ENCODE measurements at regions not wholly inside any gene's neighbourhood (a gene's known extent, or its start where the extent isn't known, plus 50 kb on each side); places are given as distances from the start of the nearest gene placed in this dataset.

GRCh38 chr3:118406562-118406961 is 628.1 kb downstream of the IGSF11 start (continued):
- no peak for TF ChIP-seq CTCF (IDR thresholded peaks at IDR 0.05)
- TF ChIP-seq TAF1 (IDR thresholded peaks at IDR 0.05; ENCODE audit: borderline replicate concordance, low read depth, low read length): no peak
- no peak for TF ChIP-seq RXRA (IDR thresholded peaks at IDR 0.05; ENCODE audit: borderline replicate concordance, low read depth)
- no peak for TF ChIP-seq YY1 (IDR thresholded peaks at IDR 0.05; ENCODE audit: low read depth)
- TF ChIP-seq EZH2phosphoT487 (IDR thresholded peaks at IDR 0.05; ENCODE audit: borderline replicate concordance, low read depth): no peak
- TF ChIP-seq TCF12 (IDR thresholded peaks at IDR 0.05): no peak
- no peak for TF ChIP-seq GATA2 (CRISPR knock-in tag; IDR thresholded peaks at IDR 0.05)
- no peak for TF ChIP-seq SMC3 (IDR thresholded peaks at IDR 0.05; ENCODE audit: low read depth, low read length)
- no peak for TF ChIP-seq ELF1 (IDR thresholded peaks at IDR 0.05)
- TF ChIP-seq FOXJ3 (CRISPR knock-in tag; IDR thresholded peaks at IDR 0.05): no peak

GRCh38 chr3:118408431-118408830 is 626.2 kb downstream of the IGSF11 start:
- POLR2A ChIA-PET: no interaction called here
- Histone ChIP-seq H4K20me1 (ENCODE audit: insufficient read depth) (no peaks in the 10 kb centered on the region), H3F3A (replicated peaks; ENCODE audit: insufficient read depth) (no peaks in the 10 kb centered on the region), H3K4me3 (ENCODE audit: low read depth in 2 of 2, low read length in 1 of 2) (no peak overlapping the region), H3K9ac (no peak overlapping the region), H3K36me3 (replicated peaks in 1 of 2; ENCODE audit: control insufficient read depth in 1 of 2, insufficient read depth in 2 of 2, low read length in 1 of 2) (no peaks in the 10 kb centered on the region), H3K27me3 (ENCODE audit: insufficient read depth) (no peaks in the 10 kb centered on the region), H3K9me3 (no peaks in the 10 kb centered on the region), H2AFZ (ENCODE audit: low read depth) (no peak overlapping the region), H3K27ac (ENCODE audit: low read depth in 2 of 2, low read length in 1 of 2) (no peak overlapping the region), H3K9me2 (no peaks in the 10 kb centered on the region), H3K4me1 (ENCODE audit: control insufficient read depth in 1 of 2, insufficient read depth in 2 of 2, low read depth in 1 of 2, low read length in 1 of 2) (no peaks in the 10 kb centered on the region), H3K79me2 (ENCODE audit: insufficient read depth) (no peaks in the 10 kb centered on the region), H3K4me2 (no peak overlapping the region)
- CTCF ChIA-PET: no interaction called here
- DNase-seq: no peak
- no peak for TF ChIP-seq TAF1 (IDR thresholded peaks at IDR 0.05; ENCODE audit: borderline replicate concordance, low read depth, low read length)
- TF ChIP-seq POLR2AphosphoS5 (IDR thresholded peaks at IDR 0.05; ENCODE audit: low read depth, low read length): no peak
- TF ChIP-seq ELF1 (IDR thresholded peaks at IDR 0.05): no peak
- TF ChIP-seq MAX (IDR thresholded peaks at IDR 0.05; ENCODE audit: low read depth): no peak
- no peak for TF ChIP-seq RXRA (IDR thresholded peaks at IDR 0.05; ENCODE audit: borderline replicate concordance, low read depth)
- no peak for TF ChIP-seq JUND (IDR thresholded peaks at IDR 0.05)
- TF ChIP-seq USF1 (IDR thresholded peaks at IDR 0.05; ENCODE audit: borderline replicate concordance, low read depth): no peak
- TF ChIP-seq SMC3 (IDR thresholded peaks at IDR 0.05; ENCODE audit: low read depth, low read length): no peak
- no peak for TF ChIP-seq NFIC (IDR thresholded peaks at IDR 0.05; ENCODE audit: borderline replicate concordance)
- TF ChIP-seq MEF2A (IDR thresholded peaks at IDR 0.05; ENCODE audit: borderline replicate concordance, low read depth): no peak
- TF ChIP-seq YY1 (IDR thresholded peaks at IDR 0.05; ENCODE audit: low read depth): no peak
